Liver (tissue), 8 donors: ENCODE measurements at regions not wholly inside any gene's neighbourhood (a gene's known extent, or its start where the extent isn't known, plus 50 kb on each side); places are given as distances from the start of the nearest gene placed in this dataset.

ENCODE experiments used
- DNase-seq: peaks from one replicate; pipeline ENCODE4 v3.0.0-alpha.2; 2017; ENCODE audit warnings: low spot score
- H3K27ac ChIP-seq, 2 donors: one replicate each; pipeline ENCODE4 v1.7.0; 2013; ENCODE audit warnings: inconsistent platforms in 2 of 2, low read length in 2 of 2, control low read depth in 1 of 2, low read depth in 1 of 2, mild to moderate bottlenecking in 1 of 2
- H3K27me3 ChIP-seq, 4 donors: one replicate each; pipeline versions ENCODE4 v1.6.1 to v1.7.0; 2013; ENCODE audit warnings: low read length in 3 of 4, inconsistent platforms in 1 of 4, mild to moderate bottlenecking in 1 of 4, moderate library complexity in 1 of 4; ENCODE audit not compliant: control insufficient read depth in 4 of 4, insufficient read depth in 4 of 4
- H3K36me3 ChIP-seq, 4 donors: one replicate each; pipeline versions ENCODE4 v1.6.1 to v1.7.0; 2013; ENCODE audit warnings: low read length in 3 of 4, mild to moderate bottlenecking in 3 of 4, low read depth in 1 of 4, moderate library complexity in 1 of 4; ENCODE audit not compliant: control insufficient read depth in 4 of 4, insufficient read depth in 3 of 4
- H3K4me1 ChIP-seq, 4 donors: one replicate each; pipeline versions ENCODE4 v1.6.1 to v1.7.0; 2013; ENCODE audit warnings: low read length in 3 of 4, mild to moderate bottlenecking in 3 of 4, moderate library complexity in 1 of 4; ENCODE audit not compliant: control insufficient read depth in 4 of 4, insufficient read depth in 4 of 4
- H3K4me3 ChIP-seq, 3 donors: one replicate each; pipeline versions ENCODE4 v1.6.1 to v1.7.0; 2013; ENCODE audit warnings: low read length in 3 of 3, control low read depth in 1 of 3, low read depth in 1 of 3, mild to moderate bottlenecking in 1 of 3
- H3K9ac ChIP-seq, 2 donors: one replicate each; pipeline ENCODE4 v1.7.0; 2013; ENCODE audit warnings: low read length in 2 of 2, mild to moderate bottlenecking in 2 of 2, moderate library complexity in 2 of 2, control low read depth in 1 of 2, low read depth in 1 of 2
- H3K9me3 ChIP-seq, 4 donors: one replicate each; pipeline versions ENCODE4 v1.6.1 to v1.7.0; 2013; ENCODE audit warnings: low read length in 3 of 4; ENCODE audit not compliant: control insufficient read depth in 4 of 4
- ATF3 ChIP-seq: IDR thresholded peaks from 2 replicates; pipeline ENCODE4 v1.6.1; 2016; ENCODE audit warnings: antibody characterized with exemption
- CTCF ChIP-seq: fragments of 150-350 bp; IDR thresholded peaks from 2 replicates; pipeline ENCODE4 v1.5.1; 2017; ENCODE audit warnings: improper control_type of control experiment, low read depth, low read length; ENCODE audit not compliant: missing input control
- EGR1 ChIP-seq, 2 donors: IDR thresholded peaks; 2 replicates each; pipeline ENCODE4 v1.6.1; 2016 to 2018; ENCODE audit warnings: antibody characterized with exemption in 2 of 2, low read depth in 2 of 2
- FOXA1 ChIP-seq: IDR thresholded peaks from 2 replicates; pipeline ENCODE4 v1.6.1; 2016; ENCODE audit warnings: antibody characterized with exemption
- FOXA2 ChIP-seq: IDR thresholded peaks from 2 replicates; pipeline ENCODE4 v1.6.1; 2016; ENCODE audit warnings: antibody characterized with exemption
- GABPA ChIP-seq, 2 donors: IDR thresholded peaks in 1 of 2; conservative IDR thresholded peaks in 1 of 2; 2 replicates each; pipeline ENCODE4 v1.6.1; 2016; ENCODE audit warnings: antibody characterized with exemption in 2 of 2, mild to moderate bottlenecking in 1 of 2, moderate library complexity in 1 of 2
- HNF4G ChIP-seq: IDR thresholded peaks from 2 replicates; pipeline ENCODE4 v1.6.1; 2016; ENCODE audit warnings: antibody characterized with exemption
- JUND ChIP-seq, 2 donors: IDR thresholded peaks; 2 replicates each; pipeline ENCODE4 v1.6.1; 2016; ENCODE audit warnings: antibody characterized with exemption in 2 of 2
- MAX ChIP-seq: IDR thresholded peaks from 2 replicates; pipeline ENCODE4 v1.6.1; 2016; ENCODE audit warnings: antibody characterized with exemption
- NR2F2 ChIP-seq: IDR thresholded peaks from 2 replicates; pipeline ENCODE4 v1.6.1; 2016; ENCODE audit warnings: antibody characterized with exemption
- RAD21 ChIP-seq, 2 donors: IDR thresholded peaks; 2 replicates each; pipeline ENCODE4 v1.6.1; 2016; ENCODE audit warnings: antibody characterized with exemption in 2 of 2, mild to moderate bottlenecking in 2 of 2
- REST ChIP-seq: IDR thresholded peaks from 2 replicates; pipeline ENCODE4 v1.6.1; 2016; ENCODE audit warnings: antibody characterized with exemption, mild to moderate bottlenecking
- RXRA ChIP-seq, 2 donors: IDR thresholded peaks; 2 replicates each; pipeline ENCODE4 v1.6.1; 2017 to 2018; ENCODE audit warnings: antibody characterized with exemption in 2 of 2, mild to moderate bottlenecking in 1 of 2
- SP1 ChIP-seq: IDR thresholded peaks from 2 replicates; pipeline ENCODE4 v1.6.1; 2018; ENCODE audit warnings: antibody characterized with exemption, mild to moderate bottlenecking
- TAF1 ChIP-seq: conservative IDR thresholded peaks from 2 replicates; pipeline ENCODE4 v1.6.1; 2016; ENCODE audit warnings: antibody characterized with exemption, mild to moderate bottlenecking
- YY1 ChIP-seq: IDR thresholded peaks from 2 replicates; pipeline ENCODE4 v1.6.1; 2016; ENCODE audit warnings: antibody characterized with exemption, mild to moderate bottlenecking
- ZBTB33 ChIP-seq: IDR thresholded peaks from 2 replicates; pipeline ENCODE4 v1.6.1; 2016; ENCODE audit warnings: antibody characterized with exemption
- WGBS: extraction: QIAGEN DNeasy Blood & Tissue Kit; methylation state at CpG from one replicate; pipeline ENCODE4 v1.1.7; 2013; 5-methylcytosine and 5-hydroxymethylcytosine counted together
- donor health status: healthy.
- donor health status: healthy.
- donor health status: healthy.
- donor health status: healthy.
- donor health status: healthy.

- no peak overlapping the region for H3K9ac ChIP-seq
- no peak overlapping the region for H3K4me3 ChIP-seq
- H3K36me3 ChIP-seq: no peaks in the 10 kb centered on the region
- no peaks in the 10 kb centered on the region for H3K4me1 ChIP-seq
- no peaks in the 10 kb centered on the region for H3K9me3 ChIP-seq
- no peak overlapping the region for H3K27ac ChIP-seq
- WGBS: 72% methylated on average over 10 of the region's 10 CpGs
- peaks cover 0 to 2% (median 0%) of the 10 kb centered on the region in 4 donors for H3K27me3 ChIP-seq
- DNase-seq: no peak
- TF ChIP-seq RXRA (IDR thresholded peaks at IDR 0.05) (no peak), HNF4G (no peak)
These were observed 110.2 kb upstream of the EGFLAM start for GRCh38 chr5:38148021-38148625.

GRCh38 chr5:38143384-38143783 lies 115.0 kb upstream of the EGFLAM start:
- H3K27me3 ChIP-seq: peaks cover 0 to 2% (median 0%) of the 10 kb centered on the region in 4 donors
- TF ChIP-seq TAF1: no peak
- TF ChIP-seq REST: no peak
- no peak for TF ChIP-seq YY1
- no peak for TF ChIP-seq GABPA (IDR thresholded peaks at IDR 0.05 in 1 of 2, conservative IDR thresholded peaks at IDR 0.05 in 1 of 2)
- no peak for TF ChIP-seq ZBTB33
- no peak for TF ChIP-seq CTCF
- no peak for TF ChIP-seq FOXA2
- no peak for TF ChIP-seq RAD21 (IDR thresholded peaks at IDR 0.05)
- no peak for TF ChIP-seq JUND (IDR thresholded peaks at IDR 0.05)
- TF ChIP-seq NR2F2: no peak
- TF ChIP-seq RXRA (IDR thresholded peaks at IDR 0.05): no peak
- no peak for TF ChIP-seq ATF3
- TF ChIP-seq FOXA1: no peak
- TF ChIP-seq EGR1 (IDR thresholded peaks at IDR 0.05; ENCODE audit: low read depth in 2 of 2): no peak
- TF ChIP-seq MAX: no peak
- no peak for TF ChIP-seq SP1
- DNase-seq: no peak
- H3K4me1 ChIP-seq: no peaks in the 10 kb centered on the region
- no peaks in the 10 kb centered on the region for H3K9me3 ChIP-seq
- no peak overlapping the region for H3K4me3 ChIP-seq
- 74% methylated on average over 3 of the region's 3 CpGs for WGBS
- H3K27ac ChIP-seq: no peak overlapping the region
- H3K9ac ChIP-seq: no peak overlapping the region
- no peaks in the 10 kb centered on the region for H3K36me3 ChIP-seq
